ENCODE measurements at regions not wholly inside any gene's neighbourhood (a gene's known extent, or its start where the extent isn't known, plus 50 kb on each side); places are given as distances from the start of the nearest gene placed in this dataset.
A peak's percentile ranks its signal among the peaks of the same experiment; 100 is the strongest.

GRCh38 chr9:78548670-78549069 is 251.7 kb downstream of the PSAT1 start:
- Histone ChIP-seq H2AFZ (ENCODE audit: low read length) (no peak overlapping the region), H3K27me3 (ENCODE audit: insufficient read depth, low read length, poor library complexity, severe bottlenecking) (no peaks in the 10 kb centered on the region), H3K9me2 (replicated peaks; ENCODE audit: low read depth, low read length) (no peaks in the 10 kb centered on the region), H3K36me3 (ENCODE audit: insufficient read depth, low read length) (no peaks in the 10 kb centered on the region), H3K4me3 (ENCODE audit: low read length, poor library complexity, severe bottlenecking) (no peak overlapping the region), H3K4me1 (ENCODE audit: insufficient read depth, low read length, poor library complexity, severe bottlenecking) (peaks cover 10% of the 10 kb centered on the region), H3F3A (ENCODE audit: low read depth) (no peaks in the 10 kb centered on the region), H3K4me2 (ENCODE audit: low read depth, low read length, poor library complexity, severe bottlenecking) (no peak overlapping the region), H4K20me1 (ENCODE audit: insufficient read depth, low read length, poor library complexity, severe bottlenecking) (no peaks in the 10 kb centered on the region), H3K9me3 (ENCODE audit: insufficient read depth, low read depth, low read length) (no peaks in the 10 kb centered on the region), H3K9ac (ENCODE audit: low read depth, low read length, poor library complexity, severe bottlenecking) (no peak overlapping the region), H3K79me2 (ENCODE audit: insufficient read depth, low read length) (no peaks in the 10 kb centered on the region)
- TF ChIP-seq CTCF (conservative IDR thresholded peaks at IDR 0.05; ENCODE audit: low read length): no peak
- no peak for TF ChIP-seq EZH2phosphoT487 (IDR thresholded peaks at IDR 0.05; ENCODE audit: borderline replicate concordance)

GRCh38 chr9:78549711-78550110 is 252.8 kb downstream of the PSAT1 start:
- H3K9me2 ChIP-seq (replicated peaks; ENCODE audit: low read depth, low read length): no peaks in the 10 kb centered on the region
- no peak overlapping the region for H3K9ac ChIP-seq (ENCODE audit: low read depth, low read length, poor library complexity, severe bottlenecking)
- no peaks in the 10 kb centered on the region for H3K36me3 ChIP-seq (ENCODE audit: insufficient read depth, low read length)
- no peaks in the 10 kb centered on the region for H3K9me3 ChIP-seq (ENCODE audit: insufficient read depth, low read depth, low read length)
- no peaks in the 10 kb centered on the region for H3K27me3 ChIP-seq (ENCODE audit: insufficient read depth, low read length, poor library complexity, severe bottlenecking)
- H3F3A ChIP-seq (ENCODE audit: low read depth): no peaks in the 10 kb centered on the region
- no peak overlapping the region for H3K4me2 ChIP-seq (ENCODE audit: low read depth, low read length, poor library complexity, severe bottlenecking)
- no peak for TF ChIP-seq EZH2phosphoT487 (IDR thresholded peaks at IDR 0.05; ENCODE audit: borderline replicate concordance)
- no peak for TF ChIP-seq CTCF (conservative IDR thresholded peaks at IDR 0.05; ENCODE audit: low read length)
- H4K20me1 ChIP-seq (ENCODE audit: insufficient read depth, low read length, poor library complexity, severe bottlenecking): no peaks in the 10 kb centered on the region
- H3K79me2 ChIP-seq (ENCODE audit: insufficient read depth, low read length): no peaks in the 10 kb centered on the region
- H2AFZ ChIP-seq (ENCODE audit: low read length): no peak overlapping the region
- no peak overlapping the region for H3K4me3 ChIP-seq (ENCODE audit: low read length, poor library complexity, severe bottlenecking)
- peaks cover 10% of the 10 kb centered on the region for H3K4me1 ChIP-seq (ENCODE audit: insufficient read depth, low read length, poor library complexity, severe bottlenecking)

GRCh38 chr9:78552802-78553201 is 255.9 kb downstream of the PSAT1 start:
- Histone ChIP-seq H3K36me3 (ENCODE audit: insufficient read depth, low read length) (no peaks in the 10 kb centered on the region), H3K9me3 (ENCODE audit: insufficient read depth, low read depth, low read length) (no peaks in the 10 kb centered on the region), H3K9ac (ENCODE audit: low read depth, low read length, poor library complexity, severe bottlenecking) (no peak overlapping the region), H3K4me2 (ENCODE audit: low read depth, low read length, poor library complexity, severe bottlenecking) (no peak overlapping the region), H3K79me2 (ENCODE audit: insufficient read depth, low read length) (no peaks in the 10 kb centered on the region), H3K4me1 (ENCODE audit: insufficient read depth, low read length, poor library complexity, severe bottlenecking) (peaks cover 5% of the 10 kb centered on the region), H2AFZ (ENCODE audit: low read length) (peak overlapping the region; percentile 46; the same call in 1 of the 2 replicates), H4K20me1 (ENCODE audit: insufficient read depth, low read length, poor library complexity, severe bottlenecking) (no peaks in the 10 kb centered on the region), H3K27me3 (ENCODE audit: insufficient read depth, low read length, poor library complexity, severe bottlenecking) (no peaks in the 10 kb centered on the region), H3F3A (ENCODE audit: low read depth) (no peaks in the 10 kb centered on the region), H3K4me3 (ENCODE audit: low read length, poor library complexity, severe bottlenecking) (no peak overlapping the region), H3K9me2 (replicated peaks; ENCODE audit: low read depth, low read length) (no peaks in the 10 kb centered on the region)
- no peak for TF ChIP-seq CTCF (conservative IDR thresholded peaks at IDR 0.05; ENCODE audit: low read length)
- no peak for TF ChIP-seq EZH2phosphoT487 (IDR thresholded peaks at IDR 0.05; ENCODE audit: borderline replicate concordance)
